HepG2 (cell line): ENCODE measurements at regions not wholly inside any gene's neighbourhood (a gene's known extent, or its start where the extent isn't known, plus 50 kb on each side); places are given as distances from the start of the nearest gene placed in this dataset.

ENCODE experiments used
- ATAC-seq: fragments of 200-7000 bp; cut with Tn5 transposase; 3 replicates; pipeline ENCODE4 v1.9.1; 2020; ENCODE audit warnings: mild to moderate bottlenecking, moderate library complexity
- BruUV-seq: library from RNA; stranded (reverse); fragments of 400-500 nt; replicated peaks from 2 replicates; lab custom pipeline; 2021; lab: Mats Ljungman, UMichigan
- CTCF ChIA-PET: fragments of 300-600 bp; formaldehyde crosslinking; extraction: SDS; loops from one replicate; lab custom pipeline; 2021; ENCODE audit warnings: low total read pairs, inconsistent platforms, low intra/inter-chr PET ratio; lab: Yijun Ruan, JAX
- POLR2A ChIA-PET: fragments of 350-600 bp; sonication (Branson Sonifier 250); formaldehyde crosslinking; loops from one replicate; lab custom pipeline; 2020; ENCODE audit warnings: antibody characterized with exemption, inconsistent platforms; lab: Yijun Ruan, JAX
- DNase-seq: peaks from one replicate; pipeline ENCODE4 v3.0.0-alpha.2; 2015; ENCODE audit warnings: low spot score
- FAIRE-seq: peaks from 3 replicates; lab custom pipeline; 2011; peaks lifted over from hg19 to GRCh38; lab: Jason Lieb, UNC
- H2AFZ ChIP-seq: one replicate; pipeline ENCODE4 v1.6.1; 2011; ENCODE audit warnings: low read length, inconsistent platforms
- H3K27ac ChIP-seq: fragments of 300-600 bp; 3 replicates; pipeline ENCODE4 v1.8.0; 2011; ENCODE audit warnings: mixed run types, mild to moderate bottlenecking, mixed read lengths, low read length, inconsistent platforms; ENCODE audit not compliant: insufficient read depth; ENCODE audit errors: extremely low read length
- H3K27me3 ChIP-seq, 2 experiments: fragments of 200-600 bp in 1 of 2; 2 replicates in 1 of 2; 3 replicates in 1 of 2; pipeline versions ENCODE4 v1.6.0 to v1.8.0; 2011; ENCODE audit warnings: low read length in 2 of 2, mild to moderate bottlenecking in 2 of 2, moderate library complexity in 2 of 2, inconsistent platforms in 1 of 2; ENCODE audit not compliant: insufficient read depth in 2 of 2, control insufficient read depth in 1 of 2
- H3K36me3 ChIP-seq, 2 experiments: fragments of 200-600 bp in 1 of 2; replicated peaks in 1 of 2; 2 replicates in 1 of 2; 3 replicates in 1 of 2; pipeline versions ENCODE4 v1.5.1 to v1.8.0; 2011; ENCODE audit warnings: low read length in 2 of 2, inconsistent platforms in 1 of 2; ENCODE audit not compliant: insufficient read depth in 2 of 2, control insufficient read depth in 1 of 2
- H3K4me1 ChIP-seq: 2 replicates; pipeline ENCODE4 v1.5.1; 2012; ENCODE audit warnings: low read length, inconsistent platforms; ENCODE audit not compliant: insufficient read depth
- H3K4me2 ChIP-seq: 2 replicates; pipeline ENCODE4 v1.6.0; 2011; ENCODE audit warnings: low read depth, low read length, inconsistent platforms
- H3K4me3 ChIP-seq, 3 experiments: fragments of 200-600 bp in 1 of 3; sonication (generic), shearing (Covaris generic) in 1 of 3; replicated peaks in 1 of 3; 2 replicates each; pipeline ENCODE4 v1.5.1; 2011 to 2016; ENCODE audit warnings: low read length in 3 of 3, inconsistent platforms in 2 of 3, low read depth in 2 of 3, mild to moderate bottlenecking in 2 of 3, control low read depth in 1 of 3, mixed read lengths in 1 of 3; ENCODE audit not compliant: insufficient read depth in 1 of 3
- H3K79me2 ChIP-seq: one replicate; pipeline ENCODE4 v1.6.1; 2011; ENCODE audit warnings: low read length, inconsistent platforms; ENCODE audit not compliant: insufficient read depth
- H3K9ac ChIP-seq: 2 replicates; pipeline ENCODE4 v1.6.0; 2011; ENCODE audit warnings: mild to moderate bottlenecking, low read depth, low read length, inconsistent platforms; ENCODE audit not compliant: insufficient read depth
- H3K9me3 ChIP-seq: 2 replicates; pipeline ENCODE4 v1.5.1; 2012; ENCODE audit warnings: mild to moderate bottlenecking, low read length
- H4K20me1 ChIP-seq: 2 replicates; pipeline ENCODE4 v1.6.0; 2011; ENCODE audit warnings: inconsistent platforms, mild to moderate bottlenecking, low read length, moderate library complexity; ENCODE audit not compliant: insufficient read depth
- HHEX ChIP-seq: IDR thresholded peaks from 2 replicates; pipeline ENCODE4 v1.6.1; 2016; ENCODE audit warnings: control low read depth
- KAT8 ChIP-seq: IDR thresholded peaks from 2 replicates; pipeline ENCODE4 v1.6.1; 2016; ENCODE audit warnings: missing genetic modification reagents, missing compliant biosample characterization
- POLR2A ChIP-seq, 2 experiments: IDR thresholded peaks; 2 replicates each; pipeline ENCODE4 v1.6.1; 2011; ENCODE audit warnings: low read depth in 2 of 2, low read length in 2 of 2, mild to moderate bottlenecking in 1 of 2, moderate library complexity in 1 of 2; ENCODE audit not compliant: insufficient read depth in 1 of 2
- THAP11 ChIP-seq: IDR thresholded peaks from 2 replicates; pipeline ENCODE4 v1.6.1; 2016; ENCODE audit warnings: missing biosample characterization, missing genetic modification reagents
- TP53 ChIP-seq: sonication (generic); formaldehyde crosslinking; conservative IDR thresholded peaks from 2 replicates; pipeline ENCODE4 v1.4.0; 2020; ENCODE audit warnings: missing genetic modification reagents
- ZNF20 ChIP-seq: sonication (generic); formaldehyde crosslinking; IDR thresholded peaks from 2 replicates; pipeline ENCODE4 v1.4.0; 2020; ENCODE audit warnings: mild to moderate bottlenecking, moderate library complexity, missing genetic modification reagents
- ZNF496 ChIP-seq: sonication (generic); formaldehyde crosslinking; IDR thresholded peaks from 2 replicates; pipeline ENCODE4 v1.8.1; 2023; ENCODE audit warnings: mild to moderate bottlenecking, moderate library complexity, missing genetic modification reagents; ENCODE audit not compliant: insufficient replicate concordance
- ZNF879 ChIP-seq: sonication (generic); formaldehyde crosslinking; IDR thresholded peaks from 2 replicates; pipeline ENCODE4 v1.8.1; 2023; ENCODE audit warnings: missing genetic modification reagents
- WGBS: methylation state at CpG from one replicate; pipeline ENCODE4 v1.1.6; 2017; ENCODE audit warnings: low lambda C conversion rate; 5-methylcytosine and 5-hydroxymethylcytosine counted together
- in situ Hi-C: cut with HindIII; loops from 2 replicates; pipeline ENCODE4 v1.10.0; 2017; ENCODE audit warnings: low pct_unique_long_range_greater_than_20kb; ENCODE audit not compliant: extremely low pct_ligation_motif_present
- intact Hi-C: fragments of 100-400 bp; cut with micrococcal nuclease; formaldehyde crosslinking; loops from one replicate; pipeline ENCODE4 v1.10.0; 2022; ENCODE audit not compliant: unreplicated experiment
- TF ChIP-seq, protein P1 (sequence below): sonication (generic); formaldehyde crosslinking; IDR thresholded peaks from 2 replicates; pipeline ENCODE4 v1.8.0; 2022; ENCODE audit warnings: low read depth, missing genetic modification reagents
- TF ChIP-seq, protein P2 (sequence below): sonication (generic); formaldehyde crosslinking; IDR thresholded peaks from 2 replicates; pipeline ENCODE4 v1.4.0; 2020; ENCODE audit warnings: missing genetic modification reagents
- TF ChIP-seq, protein P3 (sequence below): sonication (generic); formaldehyde crosslinking; IDR thresholded peaks from 2 replicates; pipeline ENCODE4 v1.9.0; 2021; ENCODE audit warnings: missing genetic modification reagents, borderline replicate concordance
- TF ChIP-seq, protein P4 (sequence below): sonication (generic); formaldehyde crosslinking; IDR thresholded peaks from 2 replicates; pipeline ENCODE4 v1.5.1; 2020; ENCODE audit warnings: missing genetic modification reagents, mild to moderate bottlenecking, borderline replicate concordance

DNA sequence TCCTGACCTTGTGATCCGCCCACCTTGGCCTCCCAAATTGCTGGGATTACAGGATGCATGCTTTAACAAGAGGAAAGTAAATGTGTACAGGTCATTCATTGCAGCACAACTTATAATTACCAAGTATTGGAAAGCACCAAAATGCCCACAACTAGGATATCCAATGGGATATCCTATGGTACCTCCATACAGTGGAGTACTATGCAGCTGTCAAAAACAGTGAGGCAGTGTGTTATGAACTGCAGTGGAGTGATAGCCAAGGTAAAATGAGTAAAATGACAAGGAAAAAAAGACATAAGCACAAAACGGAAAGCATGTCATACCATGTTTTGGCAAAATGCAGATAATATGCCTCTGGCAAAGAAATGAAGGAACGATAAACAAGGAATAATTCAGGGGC, 87.6 kb downstream of the FOXL1 start:
- 64% methylated on average over 3 of the region's 3 CpGs for WGBS
- BruUV-seq = no TSS peak
- no peak overlapping the region for H3K27ac ChIP-seq

More for the DNA sequence above, 87.6 kb downstream of the FOXL1 start:
- Histone ChIP-seq H3K79me2 (no peaks in the 10 kb centered on the region), H3K9me3 (peaks cover 6% of the 10 kb centered on the region; the same call in 1 of the 2 replicates), H3K4me2 (no peak overlapping the region), H3K36me3 (no peaks in the 10 kb centered on the region), H3K27me3 (peaks cover 8 to 50% of the 10 kb centered on the region in 2 experiments; a peak in 4 of 5 replicates), H3K9ac (no peak overlapping the region), H2AFZ (no peak overlapping the region), H3K4me3 (no peak overlapping the region), H4K20me1 (no peaks in the 10 kb centered on the region), H3K4me1 (peaks cover 25% of the 10 kb centered on the region)
- CTCF ChIA-PET = no interaction called here
- intact Hi-C loops = no loop called here
- POLR2A ChIA-PET = no interaction called here
- DNase-seq = no peak
- no peak for ATAC-seq
- FAIRE-seq = no peak
- TF ChIP-seq ZNF496 (CRISPR knock-in tag) (no peak), ZNF20 (CRISPR knock-in tag) (no peak), HHEX (CRISPR knock-in tag) (no peak), POLR2A (IDR thresholded peaks at IDR 0.05; ENCODE audit: insufficient read depth in 1 of 2, low read depth in 2 of 2, low read length in 2 of 2) (no peak), THAP11 (no peak), ZNF879 (no peak), KAT8 (CRISPR knock-in tag) (no peak), TP53 (CRISPR knock-in tag) (no peak)
- TF ChIP-seq, protein P1, sequence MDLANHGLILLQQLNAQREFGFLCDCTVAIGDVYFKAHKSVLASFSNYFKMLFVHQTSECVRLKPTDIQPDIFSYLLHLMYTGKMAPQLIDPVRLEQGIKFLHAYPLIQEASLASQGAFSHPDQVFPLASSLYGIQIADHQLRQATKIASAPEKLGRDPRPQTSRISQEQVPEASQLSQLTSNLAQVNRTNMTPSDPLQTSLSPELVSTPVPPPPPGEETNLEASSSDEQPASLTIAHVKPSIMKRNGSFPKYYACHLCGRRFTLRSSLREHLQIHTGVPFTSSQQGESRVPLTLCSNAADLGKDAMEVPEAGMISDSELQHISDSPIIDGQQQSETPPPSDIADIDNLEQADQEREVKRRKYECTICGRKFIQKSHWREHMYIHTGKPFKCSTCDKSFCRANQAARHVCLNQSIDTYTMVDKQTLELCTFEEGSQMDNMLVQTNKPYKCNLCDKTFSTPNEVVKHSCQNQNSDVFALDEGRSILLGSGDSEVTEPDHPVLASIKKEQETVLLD (CRISPR knock-in tag) = no peak
- TF ChIP-seq, protein P2, sequence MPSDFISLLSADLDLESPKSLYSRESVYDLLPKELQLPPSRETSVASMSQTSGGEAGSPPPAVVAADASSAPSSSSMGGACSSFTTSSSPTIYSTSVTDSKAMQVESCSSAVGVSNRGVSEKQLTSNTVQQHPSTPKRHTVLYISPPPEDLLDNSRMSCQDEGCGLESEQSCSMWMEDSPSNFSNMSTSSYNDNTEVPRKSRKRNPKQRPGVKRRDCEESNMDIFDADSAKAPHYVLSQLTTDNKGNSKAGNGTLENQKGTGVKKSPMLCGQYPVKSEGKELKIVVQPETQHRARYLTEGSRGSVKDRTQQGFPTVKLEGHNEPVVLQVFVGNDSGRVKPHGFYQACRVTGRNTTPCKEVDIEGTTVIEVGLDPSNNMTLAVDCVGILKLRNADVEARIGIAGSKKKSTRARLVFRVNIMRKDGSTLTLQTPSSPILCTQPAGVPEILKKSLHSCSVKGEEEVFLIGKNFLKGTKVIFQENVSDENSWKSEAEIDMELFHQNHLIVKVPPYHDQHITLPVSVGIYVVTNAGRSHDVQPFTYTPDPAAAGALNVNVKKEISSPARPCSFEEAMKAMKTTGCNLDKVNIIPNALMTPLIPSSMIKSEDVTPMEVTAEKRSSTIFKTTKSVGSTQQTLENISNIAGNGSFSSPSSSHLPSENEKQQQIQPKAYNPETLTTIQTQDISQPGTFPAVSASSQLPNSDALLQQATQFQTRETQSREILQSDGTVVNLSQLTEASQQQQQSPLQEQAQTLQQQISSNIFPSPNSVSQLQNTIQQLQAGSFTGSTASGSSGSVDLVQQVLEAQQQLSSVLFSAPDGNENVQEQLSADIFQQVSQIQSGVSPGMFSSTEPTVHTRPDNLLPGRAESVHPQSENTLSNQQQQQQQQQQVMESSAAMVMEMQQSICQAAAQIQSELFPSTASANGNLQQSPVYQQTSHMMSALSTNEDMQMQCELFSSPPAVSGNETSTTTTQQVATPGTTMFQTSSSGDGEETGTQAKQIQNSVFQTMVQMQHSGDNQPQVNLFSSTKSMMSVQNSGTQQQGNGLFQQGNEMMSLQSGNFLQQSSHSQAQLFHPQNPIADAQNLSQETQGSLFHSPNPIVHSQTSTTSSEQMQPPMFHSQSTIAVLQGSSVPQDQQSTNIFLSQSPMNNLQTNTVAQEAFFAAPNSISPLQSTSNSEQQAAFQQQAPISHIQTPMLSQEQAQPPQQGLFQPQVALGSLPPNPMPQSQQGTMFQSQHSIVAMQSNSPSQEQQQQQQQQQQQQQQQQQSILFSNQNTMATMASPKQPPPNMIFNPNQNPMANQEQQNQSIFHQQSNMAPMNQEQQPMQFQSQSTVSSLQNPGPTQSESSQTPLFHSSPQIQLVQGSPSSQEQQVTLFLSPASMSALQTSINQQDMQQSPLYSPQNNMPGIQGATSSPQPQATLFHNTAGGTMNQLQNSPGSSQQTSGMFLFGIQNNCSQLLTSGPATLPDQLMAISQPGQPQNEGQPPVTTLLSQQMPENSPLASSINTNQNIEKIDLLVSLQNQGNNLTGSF (CRISPR knock-in tag) = no peak
- TF ChIP-seq, protein P3, sequence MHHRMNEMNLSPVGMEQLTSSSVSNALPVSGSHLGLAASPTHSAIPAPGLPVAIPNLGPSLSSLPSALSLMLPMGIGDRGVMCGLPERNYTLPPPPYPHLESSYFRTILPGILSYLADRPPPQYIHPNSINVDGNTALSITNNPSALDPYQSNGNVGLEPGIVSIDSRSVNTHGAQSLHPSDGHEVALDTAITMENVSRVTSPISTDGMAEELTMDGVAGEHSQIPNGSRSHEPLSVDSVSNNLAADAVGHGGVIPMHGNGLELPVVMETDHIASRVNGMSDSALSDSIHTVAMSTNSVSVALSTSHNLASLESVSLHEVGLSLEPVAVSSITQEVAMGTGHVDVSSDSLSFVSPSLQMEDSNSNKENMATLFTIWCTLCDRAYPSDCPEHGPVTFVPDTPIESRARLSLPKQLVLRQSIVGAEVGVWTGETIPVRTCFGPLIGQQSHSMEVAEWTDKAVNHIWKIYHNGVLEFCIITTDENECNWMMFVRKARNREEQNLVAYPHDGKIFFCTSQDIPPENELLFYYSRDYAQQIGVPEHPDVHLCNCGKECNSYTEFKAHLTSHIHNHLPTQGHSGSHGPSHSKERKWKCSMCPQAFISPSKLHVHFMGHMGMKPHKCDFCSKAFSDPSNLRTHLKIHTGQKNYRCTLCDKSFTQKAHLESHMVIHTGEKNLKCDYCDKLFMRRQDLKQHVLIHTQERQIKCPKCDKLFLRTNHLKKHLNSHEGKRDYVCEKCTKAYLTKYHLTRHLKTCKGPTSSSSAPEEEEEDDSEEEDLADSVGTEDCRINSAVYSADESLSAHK (CRISPR knock-in tag) = no peak
- TF ChIP-seq, protein P4, sequence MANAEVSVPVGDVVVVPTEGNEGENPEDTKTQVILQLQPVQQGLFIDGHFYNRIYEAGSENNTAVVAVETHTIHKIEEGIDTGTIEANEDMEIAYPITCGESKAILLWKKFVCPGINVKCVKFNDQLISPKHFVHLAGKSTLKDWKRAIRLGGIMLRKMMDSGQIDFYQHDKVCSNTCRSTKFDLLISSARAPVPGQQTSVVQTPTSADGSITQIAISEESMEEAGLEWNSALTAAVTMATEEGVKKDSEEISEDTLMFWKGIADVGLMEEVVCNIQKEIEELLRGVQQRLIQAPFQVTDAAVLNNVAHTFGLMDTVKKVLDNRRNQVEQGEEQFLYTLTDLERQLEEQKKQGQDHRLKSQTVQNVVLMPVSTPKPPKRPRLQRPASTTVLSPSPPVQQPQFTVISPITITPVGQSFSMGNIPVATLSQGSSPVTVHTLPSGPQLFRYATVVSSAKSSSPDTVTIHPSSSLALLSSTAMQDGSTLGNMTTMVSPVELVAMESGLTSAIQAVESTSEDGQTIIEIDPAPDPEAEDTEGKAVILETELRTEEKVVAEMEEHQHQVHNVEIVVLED (CRISPR knock-in tag) = no peak
- in situ Hi-C loops = no loop called here
